PC-9 (cell line): ENCODE measurements at regions not wholly inside any gene's neighbourhood (a gene's known extent, or its start where the extent isn't known, plus 50 kb on each side); places are given as distances from the start of the nearest gene placed in this dataset.

ENCODE experiments used
- BruUV-seq: library from RNA; stranded (reverse); fragments of 400-500 nt; replicated peaks from 2 replicates; lab custom pipeline; 2021; lab: Mats Ljungman, UMichigan
- CTCF ChIA-PET: fragments of 300-600 bp; sonication (Branson Sonifier 250); formaldehyde crosslinking; loops from one replicate; lab custom pipeline; 2022; ENCODE audit warnings: antibody characterized with exemption; lab: Charles Lee
- POLR2A ChIA-PET: fragments of 300-600 bp; sonication (Branson Sonifier 250); formaldehyde crosslinking; loops from one replicate; lab custom pipeline; 2022; ENCODE audit warnings: antibody characterized with exemption; ENCODE audit not compliant: unreplicated experiment; lab: Charles Lee
- DNase-seq, 2 experiments: peaks; one replicate each; pipeline versions ENCODE4 v3.0.0 to v3.0.0-alpha.2; 2015 to 2022; ENCODE audit warnings: mixed read lengths in 1 of 2
- H2AFZ ChIP-seq: fragments of 200-600 bp; sonication (generic); 2 replicates; pipeline ENCODE4 v1.8.1; 2017; ENCODE audit warnings: antibody characterized with exemption
- H3F3A ChIP-seq: fragments of 200-600 bp; sonication (generic); 2 replicates; pipeline ENCODE4 v1.8.1; 2017; ENCODE audit warnings: antibody characterized with exemption, mild to moderate bottlenecking, low read depth; ENCODE audit not compliant: insufficient read depth
- H3K27ac ChIP-seq: fragments of 200-600 bp; sonication (generic); 2 replicates; pipeline ENCODE4 v1.6.1; 2016; ENCODE audit warnings: mixed run types
- H3K27me3 ChIP-seq: fragments of 200-600 bp; sonication (generic); 2 replicates; pipeline ENCODE4 v1.6.1; 2016; ENCODE audit warnings: low read depth, mixed run types; ENCODE audit not compliant: insufficient read depth
- H3K36me3 ChIP-seq: fragments of 200-600 bp; sonication (generic); 2 replicates; pipeline ENCODE4 v1.6.1; 2016; ENCODE audit warnings: low read depth, mixed run types
- H3K4me1 ChIP-seq: fragments of 200-600 bp; sonication (generic); replicated peaks from 2 replicates; pipeline ENCODE4 v1.6.1; 2016; ENCODE audit warnings: mixed run types; ENCODE audit not compliant: insufficient read depth
- H3K4me2 ChIP-seq: fragments of 200-600 bp; sonication (generic); 2 replicates; pipeline ENCODE4 v1.6.1; 2017; ENCODE audit warnings: mixed run types
- H3K4me3 ChIP-seq: fragments of 200-600 bp; sonication (generic); 2 replicates; pipeline ENCODE4 v1.6.1; 2016; ENCODE audit warnings: mixed run types
- H3K79me2 ChIP-seq: fragments of 200-600 bp; sonication (generic); 2 replicates; pipeline ENCODE4 v1.6.1; 2017; ENCODE audit warnings: low read depth, mixed run types
- H3K9me2 ChIP-seq: fragments of 200-600 bp; sonication (generic); 2 replicates; pipeline ENCODE4 v1.8.1; 2017; ENCODE audit warnings: mild to moderate bottlenecking; ENCODE audit not compliant: insufficient read depth
- H3K9me3 ChIP-seq: fragments of 200-600 bp; sonication (generic); 2 replicates; pipeline ENCODE4 v1.8.1; 2016; ENCODE audit warnings: low read depth; ENCODE audit not compliant: insufficient read depth
- H4K20me1 ChIP-seq: fragments of 200-600 bp; sonication (generic); 2 replicates; pipeline ENCODE4 v1.8.1; 2017; ENCODE audit not compliant: insufficient read depth
- EZH2 ChIP-seq: fragments of 200-600 bp; sonication (generic); IDR thresholded peaks from 2 replicates; pipeline ENCODE4 v1.8.0; 2017; ENCODE audit warnings: antibody characterized with exemption, low read depth
- intact Hi-C: fragments of 100-400 bp; cut with micrococcal nuclease; formaldehyde crosslinking; loops from one replicate; pipeline ENCODE4 v1.10.0; 2022; ENCODE audit not compliant: unreplicated experiment
- TF ChIP-seq, protein P1 (sequence below): fragments of 200-600 bp; sonication (generic); conservative IDR thresholded peaks from 2 replicates; pipeline ENCODE4 v1.6.1; 2017; ENCODE audit warnings: mixed run types, antibody characterized with exemption, mild to moderate bottlenecking, moderate library complexity

DNA sequence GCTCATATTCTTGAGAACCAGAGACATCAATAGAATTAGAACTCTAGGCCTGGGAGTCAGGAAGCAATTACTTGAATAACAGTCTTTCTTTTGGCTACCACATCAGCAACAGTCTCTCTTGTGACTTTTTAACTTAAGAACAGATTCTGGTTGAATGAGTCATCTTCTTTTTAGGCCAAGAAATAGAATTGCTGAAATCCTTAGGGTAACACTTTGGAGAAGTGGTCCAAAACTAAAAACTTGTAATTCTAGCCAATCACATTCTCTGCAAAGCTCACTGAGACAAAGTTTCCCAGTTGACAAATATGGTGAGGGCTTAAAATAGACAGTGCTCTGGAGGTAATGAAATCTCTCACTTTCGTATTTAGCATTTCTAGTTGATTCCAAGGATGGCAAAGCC lies 238.0 kb downstream of the SHOX2 start:
- Histone ChIP-seq H3K27me3 (no peaks in the 10 kb centered on the region), H4K20me1 (no peaks in the 10 kb centered on the region), H3K9me2 (no peaks in the 10 kb centered on the region), H3K4me1 (no peaks in the 10 kb centered on the region), H3K27ac (no peak overlapping the region), H3K36me3 (no peaks in the 10 kb centered on the region), H3K4me3 (no peak overlapping the region), H2AFZ (no peak overlapping the region), H3K9me3 (no peaks in the 10 kb centered on the region), H3F3A (no peaks in the 10 kb centered on the region), H3K79me2 (no peaks in the 10 kb centered on the region), H3K4me2 (no peak overlapping the region)
- no TSS peak for BruUV-seq
- DNase-seq = no peak
- ChIA-PET POLR2A (no interaction called here), CTCF (no interaction called here)
- intact Hi-C loops = loop anchor here (5.0 to 10.0 kb wide), 2 partner anchors 447 to 564 kb away; no protein-coding TSS in a partner anchor
- no peak for TF ChIP-seq EZH2
- TF ChIP-seq, protein P1, sequence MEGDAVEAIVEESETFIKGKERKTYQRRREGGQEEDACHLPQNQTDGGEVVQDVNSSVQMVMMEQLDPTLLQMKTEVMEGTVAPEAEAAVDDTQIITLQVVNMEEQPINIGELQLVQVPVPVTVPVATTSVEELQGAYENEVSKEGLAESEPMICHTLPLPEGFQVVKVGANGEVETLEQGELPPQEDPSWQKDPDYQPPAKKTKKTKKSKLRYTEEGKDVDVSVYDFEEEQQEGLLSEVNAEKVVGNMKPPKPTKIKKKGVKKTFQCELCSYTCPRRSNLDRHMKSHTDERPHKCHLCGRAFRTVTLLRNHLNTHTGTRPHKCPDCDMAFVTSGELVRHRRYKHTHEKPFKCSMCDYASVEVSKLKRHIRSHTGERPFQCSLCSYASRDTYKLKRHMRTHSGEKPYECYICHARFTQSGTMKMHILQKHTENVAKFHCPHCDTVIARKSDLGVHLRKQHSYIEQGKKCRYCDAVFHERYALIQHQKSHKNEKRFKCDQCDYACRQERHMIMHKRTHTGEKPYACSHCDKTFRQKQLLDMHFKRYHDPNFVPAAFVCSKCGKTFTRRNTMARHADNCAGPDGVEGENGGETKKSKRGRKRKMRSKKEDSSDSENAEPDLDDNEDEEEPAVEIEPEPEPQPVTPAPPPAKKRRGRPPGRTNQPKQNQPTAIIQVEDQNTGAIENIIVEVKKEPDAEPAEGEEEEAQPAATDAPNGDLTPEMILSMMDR = no peak

- H3K4me2 ChIP-seq = no peak overlapping the region
- H2AFZ ChIP-seq = no peak overlapping the region
- no peaks in the 10 kb centered on the region for H3K9me3 ChIP-seq
- TF ChIP-seq, protein P1 = peak; percentile 78
- TF ChIP-seq EZH2 = no peak
- no peaks in the 10 kb centered on the region for H3K36me3 ChIP-seq
- no peaks in the 10 kb centered on the region for H3K9me2 ChIP-seq
- no peaks in the 10 kb centered on the region for H3K79me2 ChIP-seq
- ChIA-PET CTCF (no interaction called here), POLR2A (interaction anchor here (0.7 kb wide), 1 partner anchor 19 kb away, joined by 4 read pairs; no protein-coding TSS in a partner anchor)
- intact Hi-C loops = loop anchor here (1.0 to 10.0 kb wide), 3 partner anchors 449 to 667 kb away; no protein-coding TSS in a partner anchor
- H3K4me1 ChIP-seq = no peaks in the 10 kb centered on the region
- H3K27me3 ChIP-seq = no peaks in the 10 kb centered on the region
- H3K27ac ChIP-seq = no peak overlapping the region
- BruUV-seq = no TSS peak
- no peaks in the 10 kb centered on the region for H4K20me1 ChIP-seq
- H3K4me3 ChIP-seq = no peak overlapping the region
- peak in 1 of 2 experiments; percentile 24 for DNase-seq
- H3F3A ChIP-seq = no peaks in the 10 kb centered on the region
Observed at GRCh38 chr3:157865352-157866000, 240.7 kb downstream of the SHOX2 start.

GRCh38 chr3:157861076-157861765 lies 245.0 kb downstream of the SHOX2 start:
- H3K4me2 ChIP-seq = no peak overlapping the region
- intact Hi-C loops = loop anchor here (10.0 kb wide), 1 partner anchor 454 kb away; no protein-coding TSS in a partner anchor
- no peak overlapping the region for H2AFZ ChIP-seq
- H3K9me3 ChIP-seq = no peaks in the 10 kb centered on the region
- H3K27me3 ChIP-seq = no peaks in the 10 kb centered on the region
- BruUV-seq = no TSS peak
- POLR2A ChIA-PET = no interaction called here
- TF ChIP-seq, protein P1 = no peak
- TF ChIP-seq EZH2 = no peak
- H4K20me1 ChIP-seq = no peaks in the 10 kb centered on the region
- DNase-seq = no peak
- no peaks in the 10 kb centered on the region for H3K9me2 ChIP-seq
- peaks cover 3% of the 10 kb centered on the region; the same call in 1 of the 2 replicates for H3F3A ChIP-seq
- no peaks in the 10 kb centered on the region for H3K79me2 ChIP-seq
- CTCF ChIA-PET = interaction anchor here (0.6 kb wide), 1 partner anchor 12 kb away, joined by 5 read pairs; no protein-coding TSS in a partner anchor
- no peak overlapping the region for H3K27ac ChIP-seq
- H3K4me1 ChIP-seq = peaks cover 6% of the 10 kb centered on the region
- H3K4me3 ChIP-seq = no peak overlapping the region
- H3K36me3 ChIP-seq = no peaks in the 10 kb centered on the region
